ENCODE measurements at regions not wholly inside any gene's neighbourhood (a gene's known extent, or its start where the extent isn't known, plus 50 kb on each side); places are given as distances from the start of the nearest gene placed in this dataset.

- H3K4me3 Mint-ChIP-seq = no peak overlapping the region
- H3K27ac Mint-ChIP-seq = no peak overlapping the region
- no peaks in the 10 kb centered on the region for H3K36me3 Mint-ChIP-seq (ENCODE audit: low read depth)
- H3K27me3 Mint-ChIP-seq (ENCODE audit: low read depth) = no peaks in the 10 kb centered on the region
- peaks cover 21% of the 10 kb centered on the region for H3K4me1 Mint-ChIP-seq
- H3K9me3 Mint-ChIP-seq = no peaks in the 10 kb centered on the region
- TF ChIP-seq CTCF (IDR thresholded peaks at IDR 0.05; ENCODE audit: unreplicated experiment in 3 of 3) = no peak
These were observed 146.9 kb upstream of the PTPRG start for GRCh38 chr3:61414456-61414855.

- no peaks in the 10 kb centered on the region for H3K36me3 Mint-ChIP-seq (ENCODE audit: low read depth)
- no peak overlapping the region for H3K27ac Mint-ChIP-seq
- H3K4me1 Mint-ChIP-seq = peaks cover 22% of the 10 kb centered on the region
- no peak overlapping the region for H3K4me3 Mint-ChIP-seq
- no peaks in the 10 kb centered on the region for H3K27me3 Mint-ChIP-seq (ENCODE audit: low read depth)
- TF ChIP-seq CTCF (IDR thresholded peaks at IDR 0.05; ENCODE audit: unreplicated experiment in 3 of 3) = no peak
- no peaks in the 10 kb centered on the region for H3K9me3 Mint-ChIP-seq
These were observed 146.2 kb upstream of the PTPRG start for GRCh38 chr3:61415201-61415600.

- Mint-ChIP-seq H3K27ac (no peak overlapping the region), H3K36me3 (ENCODE audit: low read depth) (no peaks in the 10 kb centered on the region), H3K27me3 (ENCODE audit: low read depth) (no peaks in the 10 kb centered on the region), H3K4me3 (no peak overlapping the region), H3K9me3 (no peaks in the 10 kb centered on the region), H3K4me1 (peaks cover 22% of the 10 kb centered on the region)
- no peak for TF ChIP-seq CTCF (IDR thresholded peaks at IDR 0.05; ENCODE audit: unreplicated experiment in 3 of 3)
These were observed 144.8 kb upstream of the PTPRG start for GRCh38 chr3:61416618-61417017.

- Mint-ChIP-seq H3K9me3 (no peaks in the 10 kb centered on the region), H3K36me3 (ENCODE audit: low read depth) (no peaks in the 10 kb centered on the region), H3K27ac (peak overlapping the region in 1 of 3 experiments; percentile 27), H3K4me3 (no peak overlapping the region), H3K27me3 (ENCODE audit: low read depth) (no peaks in the 10 kb centered on the region), H3K4me1 (peaks cover 22% of the 10 kb centered on the region)
- no peak for TF ChIP-seq CTCF (IDR thresholded peaks at IDR 0.05; ENCODE audit: unreplicated experiment in 3 of 3)
These were observed 144.0 kb upstream of the PTPRG start for GRCh38 chr3:61417352-61417751.

DNA sequence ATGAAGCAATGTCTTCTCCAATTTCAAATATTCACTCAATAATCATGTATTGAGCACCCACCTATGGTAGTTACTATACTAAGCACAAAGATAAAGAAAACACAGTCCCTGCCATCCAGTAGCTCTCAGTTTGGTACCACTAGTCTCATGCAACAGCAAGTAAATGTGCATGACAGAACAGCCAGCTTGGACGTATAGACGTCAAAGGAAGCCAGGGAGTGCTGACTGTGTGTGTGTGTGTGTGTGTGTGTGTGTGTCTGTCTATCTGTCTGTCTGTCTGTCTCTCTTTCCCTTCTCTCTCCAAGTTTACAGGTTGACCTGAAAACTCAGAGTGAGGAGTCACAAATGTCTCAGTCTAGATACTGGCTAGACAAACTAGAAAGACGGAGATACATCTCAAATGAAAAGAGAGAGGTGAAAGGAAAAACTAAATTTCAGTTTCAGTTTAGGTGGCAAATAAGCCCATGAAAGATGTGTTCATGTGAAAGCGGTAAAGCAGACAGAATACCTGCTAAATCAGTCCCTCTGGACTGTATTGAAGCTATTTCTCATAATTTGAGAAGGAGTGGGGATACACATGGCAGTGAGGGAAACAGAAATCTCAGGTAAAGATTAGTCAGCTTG, 141.1 kb upstream of the PTPRG start:
- Mint-ChIP-seq H3K27me3 (ENCODE audit: low read depth) (no peaks in the 10 kb centered on the region), H3K27ac (no peak overlapping the region), H3K4me3 (no peak overlapping the region), H3K4me1 (peaks cover 30% of the 10 kb centered on the region), H3K9me3 (no peaks in the 10 kb centered on the region), H3K36me3 (ENCODE audit: low read depth) (no peaks in the 10 kb centered on the region)
- TF ChIP-seq CTCF (IDR thresholded peaks at IDR 0.05; ENCODE audit: unreplicated experiment in 3 of 3) = no peak

DNA sequence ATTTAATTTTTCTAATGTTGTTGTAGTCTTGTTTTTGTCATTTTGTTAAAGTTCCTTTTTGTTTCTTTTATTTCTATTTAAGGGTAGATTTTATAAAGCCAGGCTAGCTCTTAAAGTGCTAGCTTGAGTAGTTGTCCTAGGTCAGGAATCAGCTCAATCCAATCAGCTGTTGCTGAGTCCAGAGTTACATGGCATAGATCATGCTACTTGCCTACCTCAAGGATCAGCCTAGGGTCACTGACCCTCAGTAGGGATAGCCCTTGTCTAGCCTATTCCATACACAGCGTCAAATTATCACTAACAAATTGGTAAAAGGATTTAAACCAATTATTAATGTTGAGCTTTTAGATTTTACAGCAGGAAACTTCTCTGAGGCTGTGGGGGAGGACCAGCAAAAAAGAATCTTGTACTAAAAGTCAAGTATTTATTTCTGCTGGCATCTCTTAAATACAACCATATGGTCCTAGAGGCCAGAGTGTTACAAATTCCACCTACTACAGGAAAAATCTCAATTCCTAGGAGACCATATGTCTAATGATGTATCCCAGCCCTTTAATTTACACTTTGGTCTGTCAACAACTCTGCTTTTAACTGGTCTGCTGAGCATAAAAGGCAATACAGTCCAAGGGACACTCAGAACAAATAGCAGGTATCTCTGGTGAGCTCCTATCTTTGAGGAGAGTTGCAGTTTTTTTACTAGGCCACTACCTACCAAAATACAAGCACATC, 138.3 kb upstream of the PTPRG start:
- Mint-ChIP-seq H3K4me1 (peaks cover 15% of the 10 kb centered on the region), H3K9me3 (no peaks in the 10 kb centered on the region), H3K4me3 (no peak overlapping the region), H3K36me3 (ENCODE audit: low read depth) (no peaks in the 10 kb centered on the region), H3K27me3 (ENCODE audit: low read depth) (no peaks in the 10 kb centered on the region), H3K27ac (peak overlapping the region; percentile 44 to 64 (median 46))
- TF ChIP-seq CTCF (IDR thresholded peaks at IDR 0.05; ENCODE audit: unreplicated experiment in 3 of 3) = no peak

Data from nephron (organoid).